Superior temporal gyrus (tissue), 1 donor: ENCODE measurements at regions not wholly inside any gene's neighbourhood (a gene's known extent, or its start where the extent isn't known, plus 50 kb on each side); places are given as distances from the start of the nearest gene placed in this dataset.
"Not testable (repeated sequence)": the region's sequence is repeated elsewhere in the genome, so short reads cannot be mapped to it uniquely, and the experiment has no call there.

Experiments
- DNase-seq: peaks from one replicate; pipeline ENCODE4 v3.0.0-alpha.2; 2016; ENCODE audit errors: extremely low spot score

DNA sequence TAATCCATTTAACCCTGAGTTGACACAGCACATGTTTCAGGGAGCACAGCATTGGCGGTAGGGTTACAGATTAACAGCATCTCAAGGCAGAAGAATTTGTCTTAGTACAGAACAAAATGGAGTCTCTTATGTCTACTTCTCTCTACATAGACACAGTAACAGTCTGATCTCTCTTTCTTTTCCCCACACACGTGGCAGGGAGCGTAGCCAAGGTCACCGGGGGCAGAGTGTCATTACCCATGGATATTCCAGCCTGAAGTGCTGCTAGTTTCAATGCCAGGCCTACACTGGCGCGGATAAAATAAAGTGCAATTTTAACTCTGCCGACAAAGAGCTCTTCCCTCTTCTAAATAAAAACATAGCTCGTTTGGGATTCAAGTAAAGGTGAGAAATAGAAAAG, 366.3 kb upstream of the SGCG start:
- DNase-seq, result not testable (repeated sequence)

- no peak for DNase-seq
These were observed 359.2 kb upstream of the SGCG start for GRCh38 chr13:22821589-22821988.

GRCh38 chr13:22825186-22825585, 355.6 kb upstream of the SGCG start:
- no peak for DNase-seq

GRCh38 chr13:22828081-22828480, 352.7 kb upstream of the SGCG start:
- DNase-seq, result no peak

- DNase-seq, result no peak
These were observed 344.3 kb upstream of the SGCG start for GRCh38 chr13:22836475-22836874.

- DNase-seq, result no peak
These were observed 342.7 kb upstream of the SGCG start for GRCh38 chr13:22837980-22838647.

DNA sequence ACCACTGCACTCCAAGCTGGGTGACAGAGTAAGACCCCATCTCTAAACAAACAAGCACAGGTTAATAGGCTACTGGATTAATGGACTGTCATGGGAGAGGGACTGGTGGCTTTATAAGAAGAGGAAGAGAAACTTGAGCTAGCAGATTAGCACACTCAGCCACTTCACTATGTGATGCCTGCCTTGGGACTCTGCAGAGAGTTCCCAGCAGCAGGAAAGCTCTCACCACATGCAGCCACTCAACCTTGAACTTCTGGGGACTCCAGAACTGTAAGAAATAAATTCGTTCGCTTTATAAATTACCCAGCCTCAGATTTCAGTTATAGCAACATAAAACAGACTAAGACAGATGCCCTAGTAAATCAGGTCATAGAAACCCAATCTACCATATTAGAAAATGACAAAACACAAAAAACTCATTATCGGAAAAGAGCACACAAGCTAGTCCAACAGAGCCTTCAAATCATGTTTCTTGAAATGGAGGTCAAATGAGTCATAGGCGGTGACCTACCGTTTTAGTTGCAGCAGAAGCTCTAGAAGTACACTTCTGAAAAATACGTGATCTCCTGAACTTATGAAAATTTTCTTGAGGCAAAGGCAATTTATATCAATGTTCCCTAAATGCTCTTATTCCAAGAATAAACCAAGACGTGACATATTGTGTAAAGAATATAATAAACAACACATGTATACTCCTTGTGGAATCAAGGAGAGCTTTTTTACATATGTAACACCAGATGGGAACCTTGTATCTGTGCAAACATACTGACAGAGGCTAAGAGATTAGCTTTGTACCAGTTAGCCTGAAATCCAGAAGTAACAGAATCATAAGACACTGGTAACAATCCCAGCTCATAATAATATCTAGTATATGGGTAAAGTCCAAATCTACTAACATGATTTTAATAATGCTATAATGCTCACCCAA, 340.9 kb upstream of the SGCG start:
- no peak for DNase-seq

DNA sequence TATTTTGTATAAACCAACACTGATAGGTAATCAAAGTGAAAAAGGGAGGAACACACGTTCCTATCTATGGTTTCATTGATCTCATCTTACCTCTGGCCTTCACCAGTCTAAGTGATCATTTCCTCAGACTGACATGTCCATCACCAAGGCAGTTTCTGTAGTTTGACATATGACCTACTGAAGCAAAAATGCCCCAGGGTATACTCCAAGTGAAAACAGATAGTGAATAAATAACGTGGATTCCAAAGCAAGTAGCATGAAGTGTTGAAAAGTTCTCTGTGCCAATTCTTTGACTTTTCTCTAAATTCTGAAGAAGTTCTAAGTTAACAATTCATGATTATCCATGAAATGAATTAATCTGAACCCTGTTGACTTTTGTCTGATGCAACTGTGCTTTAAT, 334.2 kb upstream of the SGCG start:
- DNase-seq, result no peak

- DNase-seq, result no peak
These were observed 332.2 kb upstream of the SGCG start for GRCh38 chr13:22848539-22849052.

GRCh38 chr13:22855926-22856325, 324.9 kb upstream of the SGCG start:
- DNase-seq, result no peak

DNA sequence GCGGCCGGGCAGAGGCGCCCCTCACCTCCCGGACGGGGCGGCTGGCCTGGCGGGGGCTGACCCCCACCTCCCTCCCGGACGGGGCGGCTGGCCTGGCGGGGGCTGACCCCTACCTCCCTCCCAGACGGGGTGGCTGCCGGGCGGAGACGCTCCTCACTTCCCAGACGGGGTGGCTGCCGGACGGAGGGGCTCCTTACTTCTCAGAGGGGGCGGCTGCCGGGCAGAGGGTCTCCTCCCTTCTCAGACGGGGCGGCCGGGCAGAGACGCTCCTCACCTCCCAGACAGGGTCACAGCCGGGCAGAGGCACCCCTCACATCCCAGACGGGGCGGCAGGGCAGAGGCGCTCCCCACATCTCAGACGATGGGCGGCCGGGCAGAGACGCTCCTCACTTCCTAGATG, 321.8 kb upstream of the SGCG start:
- DNase-seq, result not testable (repeated sequence)

DNA sequence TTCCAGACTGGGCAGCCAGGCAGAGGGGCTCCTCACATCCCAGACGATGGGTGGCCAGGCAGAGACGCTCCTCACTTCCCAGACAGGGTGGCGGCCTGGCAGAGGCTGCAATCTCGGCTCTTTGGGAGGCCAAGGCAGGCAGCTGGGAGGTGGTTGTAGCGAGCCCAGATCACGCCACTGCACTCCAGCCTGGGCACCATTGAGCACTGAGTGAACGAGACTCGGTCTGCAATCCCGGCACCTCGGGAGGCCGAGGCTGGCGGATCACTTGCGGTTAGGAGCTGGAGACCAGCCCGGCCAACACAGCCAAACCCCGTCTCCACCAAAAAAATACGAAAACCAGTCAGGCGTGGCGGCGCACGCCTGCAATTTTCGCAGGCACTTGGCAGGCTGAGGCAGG, 321.4 kb upstream of the SGCG start:
- not testable (repeated sequence) for DNase-seq

- DNase-seq, result no peak
These were observed 318.8 kb upstream of the SGCG start for GRCh38 chr13:22861958-22862466.

- peak; percentile 29 for DNase-seq
These were observed 318.3 kb upstream of the SGCG start for GRCh38 chr13:22862478-22862877.

DNA sequence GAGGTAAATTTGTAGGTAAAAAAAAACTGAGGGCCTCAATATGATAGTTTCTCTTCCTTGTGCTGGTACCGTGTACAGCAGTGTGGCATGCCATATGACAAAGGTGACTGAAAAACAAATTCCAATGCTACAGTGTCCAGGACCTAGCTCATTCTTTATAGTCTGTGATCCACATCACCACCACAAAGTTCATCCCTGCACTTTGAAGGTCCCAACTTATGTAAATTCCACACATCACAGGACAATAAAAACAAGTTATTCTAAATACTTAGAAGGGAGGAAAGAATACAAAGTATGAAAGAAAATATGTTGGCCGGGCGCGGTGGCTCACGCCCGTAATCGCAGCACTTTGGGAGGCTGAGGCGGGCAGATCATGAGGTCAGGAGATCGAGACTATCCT, 314.6 kb upstream of the SGCG start:
- no peak for DNase-seq

- DNase-seq, result no peak
These were observed 309.5 kb upstream of the SGCG start for GRCh38 chr13:22871231-22871630.

GRCh38 chr13:22874839-22875238, 305.9 kb upstream of the SGCG start:
- DNase-seq, result no peak

- DNase-seq, result no peak
These were observed 303.4 kb upstream of the SGCG start for GRCh38 chr13:22877421-22877820.

GRCh38 chr13:22880741-22881720, 299.7 kb upstream of the SGCG start:
- DNase-seq, result no peak

DNA sequence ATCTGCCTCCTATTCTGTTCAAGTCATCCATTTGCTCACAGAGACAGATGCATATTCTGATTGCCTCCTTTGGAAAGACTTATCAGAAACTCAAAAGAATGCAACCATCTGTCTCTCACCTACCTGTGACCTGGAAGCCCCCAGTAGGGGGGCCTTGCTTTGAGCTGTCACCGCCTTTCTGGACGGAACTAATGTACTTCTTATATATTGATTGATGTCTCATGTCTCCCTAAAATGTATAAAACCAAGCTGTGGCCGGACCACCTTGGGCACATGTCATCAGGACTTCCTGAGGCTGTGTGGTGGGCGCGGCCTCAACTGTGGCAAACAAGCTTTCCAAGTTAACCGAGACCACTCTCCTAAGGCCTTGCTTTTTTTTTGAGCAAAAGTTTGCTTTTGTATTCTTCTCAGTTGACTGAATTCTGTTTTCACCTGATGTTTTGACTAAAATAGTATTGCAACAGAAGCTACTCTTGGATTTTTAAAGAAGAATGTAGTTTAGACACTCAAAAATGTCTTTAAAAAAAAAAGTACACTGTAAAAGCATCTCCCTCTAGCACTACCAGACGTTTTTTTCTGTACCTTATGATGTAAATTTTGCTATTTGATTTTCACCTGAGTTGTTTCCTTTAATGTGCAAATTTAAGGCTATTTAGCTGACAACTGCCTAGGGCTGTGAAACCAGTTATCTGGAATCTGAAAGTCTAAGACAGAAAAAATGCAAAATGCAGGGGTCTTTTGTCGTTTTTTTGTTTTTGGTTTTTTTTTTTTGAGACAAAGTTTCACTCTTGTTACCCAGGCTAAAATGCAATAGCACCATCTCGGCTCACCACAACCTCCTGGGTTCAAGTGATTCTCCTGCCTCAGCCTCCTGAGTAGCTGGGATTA, 298.8 kb upstream of the SGCG start:
- DNase-seq, result not testable (repeated sequence)
